ENCODE measurements at regions not wholly inside any gene's neighbourhood (a gene's known extent, or its start where the extent isn't known, plus 50 kb on each side); places are given as distances from the start of the nearest gene placed in this dataset.

DNA sequence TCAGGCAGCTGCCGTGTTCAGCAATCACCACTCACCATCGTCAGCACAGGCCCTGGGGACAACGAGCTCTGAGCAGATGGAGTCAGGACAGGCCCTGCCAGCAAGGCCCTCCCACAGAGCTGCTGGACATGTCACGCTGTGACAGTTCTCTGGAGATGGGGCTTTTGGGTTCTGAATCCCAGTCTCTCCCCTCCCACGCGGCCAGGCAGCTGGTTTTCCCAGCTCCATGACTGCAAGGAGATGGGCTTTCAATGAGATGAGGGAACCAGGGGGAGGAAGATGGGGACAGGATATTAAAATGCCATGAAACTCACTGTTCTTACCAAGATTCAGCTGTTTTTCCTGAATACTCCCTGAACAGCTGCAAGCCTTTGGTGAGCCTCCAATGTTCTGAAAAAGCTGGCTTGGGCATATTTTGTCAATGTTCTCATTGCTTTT, 305.9 kb downstream of the BRD1 start:
- no peak for ATAC-seq
- TF ChIP-seq ESRRG (CRISPR knock-in tag; IDR thresholded peaks at IDR 0.05) (no peak), SNAI2 (CRISPR knock-in tag; IDR thresholded peaks at IDR 0.05) (no peak), BACH2 (CRISPR knock-in tag; IDR thresholded peaks at IDR 0.05; ENCODE audit: borderline replicate concordance) (no peak), CSDC2 (CRISPR knock-in tag; IDR thresholded peaks at IDR 0.05) (no peak), TCF4 (CRISPR knock-in tag; IDR thresholded peaks at IDR 0.05; ENCODE audit: borderline replicate concordance) (no peak), ZFP3 (CRISPR knock-in tag; IDR thresholded peaks at IDR 0.05) (no peak), ARNTL (CRISPR knock-in tag; IDR thresholded peaks at IDR 0.05; ENCODE audit: borderline replicate concordance, low read depth) (no peak), PPARA (CRISPR knock-in tag; IDR thresholded peaks at IDR 0.05; ENCODE audit: borderline replicate concordance) (no peak), ZNF565 (CRISPR knock-in tag; conservative IDR thresholded peaks at IDR 0.05; ENCODE audit: low read depth) (no peak), ZNF70 (CRISPR knock-in tag; IDR thresholded peaks at IDR 0.05) (no peak), ZNF8 (CRISPR knock-in tag; IDR thresholded peaks at IDR 0.05) (no peak), ZFP30 (CRISPR knock-in tag; IDR thresholded peaks at IDR 0.05) (no peak)
- TF ChIP-seq, protein P1, sequence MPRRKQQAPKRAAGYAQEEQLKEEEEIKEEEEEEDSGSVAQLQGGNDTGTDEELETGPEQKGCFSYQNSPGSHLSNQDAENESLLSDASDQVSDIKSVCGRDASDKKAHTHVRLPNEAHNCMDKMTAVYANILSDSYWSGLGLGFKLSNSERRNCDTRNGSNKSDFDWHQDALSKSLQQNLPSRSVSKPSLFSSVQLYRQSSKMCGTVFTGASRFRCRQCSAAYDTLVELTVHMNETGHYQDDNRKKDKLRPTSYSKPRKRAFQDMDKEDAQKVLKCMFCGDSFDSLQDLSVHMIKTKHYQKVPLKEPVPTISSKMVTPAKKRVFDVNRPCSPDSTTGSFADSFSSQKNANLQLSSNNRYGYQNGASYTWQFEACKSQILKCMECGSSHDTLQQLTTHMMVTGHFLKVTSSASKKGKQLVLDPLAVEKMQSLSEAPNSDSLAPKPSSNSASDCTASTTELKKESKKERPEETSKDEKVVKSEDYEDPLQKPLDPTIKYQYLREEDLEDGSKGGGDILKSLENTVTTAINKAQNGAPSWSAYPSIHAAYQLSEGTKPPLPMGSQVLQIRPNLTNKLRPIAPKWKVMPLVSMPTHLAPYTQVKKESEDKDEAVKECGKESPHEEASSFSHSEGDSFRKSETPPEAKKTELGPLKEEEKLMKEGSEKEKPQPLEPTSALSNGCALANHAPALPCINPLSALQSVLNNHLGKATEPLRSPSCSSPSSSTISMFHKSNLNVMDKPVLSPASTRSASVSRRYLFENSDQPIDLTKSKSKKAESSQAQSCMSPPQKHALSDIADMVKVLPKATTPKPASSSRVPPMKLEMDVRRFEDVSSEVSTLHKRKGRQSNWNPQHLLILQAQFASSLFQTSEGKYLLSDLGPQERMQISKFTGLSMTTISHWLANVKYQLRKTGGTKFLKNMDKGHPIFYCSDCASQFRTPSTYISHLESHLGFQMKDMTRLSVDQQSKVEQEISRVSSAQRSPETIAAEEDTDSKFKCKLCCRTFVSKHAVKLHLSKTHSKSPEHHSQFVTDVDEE (CRISPR knock-in tag; IDR thresholded peaks at IDR 0.05), result no peak
- TF ChIP-seq, protein P2, sequence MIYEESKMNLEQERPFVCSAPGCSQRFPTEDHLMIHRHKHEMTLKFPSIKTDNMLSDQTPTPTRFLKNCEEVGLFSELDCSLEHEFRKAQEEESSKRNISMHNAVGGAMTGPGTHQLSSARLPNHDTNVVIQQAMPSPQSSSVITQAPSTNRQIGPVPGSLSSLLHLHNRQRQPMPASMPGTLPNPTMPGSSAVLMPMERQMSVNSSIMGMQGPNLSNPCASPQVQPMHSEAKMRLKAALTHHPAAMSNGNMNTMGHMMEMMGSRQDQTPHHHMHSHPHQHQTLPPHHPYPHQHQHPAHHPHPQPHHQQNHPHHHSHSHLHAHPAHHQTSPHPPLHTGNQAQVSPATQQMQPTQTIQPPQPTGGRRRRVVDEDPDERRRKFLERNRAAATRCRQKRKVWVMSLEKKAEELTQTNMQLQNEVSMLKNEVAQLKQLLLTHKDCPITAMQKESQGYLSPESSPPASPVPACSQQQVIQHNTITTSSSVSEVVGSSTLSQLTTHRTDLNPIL (CRISPR knock-in tag; IDR thresholded peaks at IDR 0.05; ENCODE audit: low read depth), result no peak

DNA sequence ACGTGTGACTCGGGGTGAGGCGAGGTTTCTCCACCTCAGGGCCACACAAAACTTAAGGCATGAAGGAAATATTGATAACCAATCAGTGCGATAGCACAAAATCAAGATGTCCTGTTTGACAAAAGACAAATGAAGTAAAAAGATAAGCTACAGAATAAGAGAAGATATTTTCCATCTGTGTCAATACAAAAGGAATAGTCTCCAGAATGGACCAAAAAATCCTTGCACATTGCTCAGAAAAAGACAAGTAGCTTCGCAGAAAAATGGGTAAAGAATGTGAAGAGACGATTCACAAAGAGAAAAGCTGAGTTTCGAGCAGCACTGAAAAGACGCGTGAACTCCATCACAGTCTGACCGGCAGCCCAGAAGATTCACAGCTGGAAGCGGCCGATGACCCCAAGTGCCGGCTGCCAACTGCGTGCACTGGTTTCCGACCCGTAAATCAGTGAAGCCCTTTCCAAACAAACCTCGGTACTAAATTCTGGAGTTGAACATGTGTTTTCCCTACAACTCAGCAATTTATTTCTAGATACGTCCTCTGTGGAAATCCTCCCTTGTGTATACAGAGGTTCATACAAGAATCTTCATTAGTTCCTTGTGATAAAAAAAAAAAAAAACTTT, 308.4 kb downstream of the BRD1 start:
- ATAC-seq, result no peak

More for the DNA sequence above, 308.4 kb downstream of the BRD1 start:
- TF ChIP-seq ZFP30 (CRISPR knock-in tag; IDR thresholded peaks at IDR 0.05) (no peak), BACH2 (CRISPR knock-in tag; IDR thresholded peaks at IDR 0.05; ENCODE audit: borderline replicate concordance) (no peak), OSR1 (CRISPR knock-in tag; IDR thresholded peaks at IDR 0.05) (no peak), ZFP3 (CRISPR knock-in tag; IDR thresholded peaks at IDR 0.05) (no peak), TOX (CRISPR knock-in tag; IDR thresholded peaks at IDR 0.05; ENCODE audit: borderline replicate concordance) (no peak), ZNF8 (CRISPR knock-in tag; IDR thresholded peaks at IDR 0.05) (no peak), TCF4 (CRISPR knock-in tag; IDR thresholded peaks at IDR 0.05; ENCODE audit: borderline replicate concordance) (no peak), ZC3H10 (CRISPR knock-in tag; IDR thresholded peaks at IDR 0.05) (no peak), ZNF70 (CRISPR knock-in tag; IDR thresholded peaks at IDR 0.05) (no peak), ESRRG (CRISPR knock-in tag; IDR thresholded peaks at IDR 0.05) (no peak), ISL1 (CRISPR knock-in tag; IDR thresholded peaks at IDR 0.05) (no peak)
- TF ChIP-seq, protein P1 (CRISPR knock-in tag; IDR thresholded peaks at IDR 0.05), result no peak
- TF ChIP-seq, protein P3, sequence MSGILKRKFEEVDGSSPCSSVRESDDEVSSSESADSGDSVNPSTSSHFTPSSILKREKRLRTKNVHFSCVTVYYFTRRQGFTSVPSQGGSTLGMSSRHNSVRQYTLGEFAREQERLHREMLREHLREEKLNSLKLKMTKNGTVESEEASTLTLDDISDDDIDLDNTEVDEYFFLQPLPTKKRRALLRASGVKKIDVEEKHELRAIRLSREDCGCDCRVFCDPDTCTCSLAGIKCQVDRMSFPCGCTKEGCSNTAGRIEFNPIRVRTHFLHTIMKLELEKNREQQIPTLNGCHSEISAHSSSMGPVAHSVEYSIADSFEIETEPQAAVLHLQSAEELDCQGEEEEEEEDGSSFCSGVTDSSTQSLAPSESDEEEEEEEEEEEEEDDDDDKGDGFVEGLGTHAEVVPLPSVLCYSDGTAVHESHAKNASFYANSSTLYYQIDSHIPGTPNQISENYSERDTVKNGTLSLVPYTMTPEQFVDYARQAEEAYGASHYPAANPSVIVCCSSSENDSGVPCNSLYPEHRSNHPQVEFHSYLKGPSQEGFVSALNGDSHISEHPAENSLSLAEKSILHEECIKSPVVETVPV (CRISPR knock-in tag; IDR thresholded peaks at IDR 0.05), result no peak
- TF ChIP-seq, protein P2 (CRISPR knock-in tag; IDR thresholded peaks at IDR 0.05; ENCODE audit: low read depth), result no peak

Measured in SK-N-SH treated with all-trans-retinoic acid at 6 μM for 48 hours (cell line).